Retina (tissue), 1 donor: ENCODE measurements at regions not wholly inside any gene's neighbourhood (a gene's known extent, or its start where the extent isn't known, plus 50 kb on each side); places are given as distances from the start of the nearest gene placed in this dataset.

Source experiments
- DNase-seq: peaks from one replicate; pipeline ENCODE4 v3.0.0-alpha.2; 2016

GRCh38 chr1:58979677-58980076 lies 195.8 kb upstream of the JUN start:
- no peak for DNase-seq

- peak; percentile 13 for DNase-seq
These were observed 197.5 kb upstream of the JUN start for GRCh38 chr1:58981392-58981791.

- no peak for DNase-seq
These were observed 198.6 kb upstream of the JUN start for GRCh38 chr1:58982259-58982998.

- no peak for DNase-seq
These were observed 199.3 kb upstream of the JUN start for GRCh38 chr1:58983162-58983561.

- DNase-seq, result no peak
These were observed 199.9 kb upstream of the JUN start for GRCh38 chr1:58983633-58984245.

GRCh38 chr1:58986996-58987767 lies 203.3 kb upstream of the JUN start:
- DNase-seq, result no peak

- no peak for DNase-seq
These were observed 204.9 kb upstream of the JUN start for GRCh38 chr1:58988752-58989151.

GRCh38 chr1:58989845-58990244 lies 206.0 kb upstream of the JUN start:
- DNase-seq, result no peak

- no peak for DNase-seq
These were observed 207.5 kb upstream of the JUN start for GRCh38 chr1:58991305-58991704.

GRCh38 chr1:58992643-58993042 lies 208.8 kb upstream of the JUN start:
- no peak for DNase-seq

GRCh38 chr1:58993403-58993802 lies 209.6 kb upstream of the JUN start:
- DNase-seq, result no peak

GRCh38 chr1:58994664-58995063 lies 210.8 kb upstream of the JUN start:
- no peak for DNase-seq

GRCh38 chr1:58996341-58997059 lies 212.7 kb upstream of the JUN start:
- no peak for DNase-seq

- no peak for DNase-seq
These were observed 213.2 kb upstream of the JUN start for GRCh38 chr1:58997060-58997411.

GRCh38 chr1:58997637-58998036 lies 213.8 kb upstream of the JUN start:
- no peak for DNase-seq

- no peak for DNase-seq
These were observed 215.8 kb upstream of the JUN start for GRCh38 chr1:58999676-59000075.

- DNase-seq, result no peak
These were observed 220.9 kb upstream of the JUN start for GRCh38 chr1:59004755-59005154.

- DNase-seq, result no peak
These were observed 221.8 kb upstream of the JUN start for GRCh38 chr1:59005491-59006288.

- DNase-seq, result no peak
These were observed 222.4 kb upstream of the JUN start for GRCh38 chr1:59006289-59006658.

GRCh38 chr1:59006932-59007331 lies 223.1 kb upstream of the JUN start:
- DNase-seq, result no peak

GRCh38 chr1:59007429-59007819 lies 223.6 kb upstream of the JUN start:
- no peak for DNase-seq

- DNase-seq, result no peak
These were observed 224.2 kb upstream of the JUN start for GRCh38 chr1:59007820-59008598.
